Kidney tubule cell (primary cell): ENCODE measurements at regions not wholly inside any gene's neighbourhood (a gene's known extent, or its start where the extent isn't known, plus 50 kb on each side); places are given as distances from the start of the nearest gene placed in this dataset.
"Not testable (repeated sequence)": the region's sequence is repeated elsewhere in the genome, so short reads cannot be mapped to it uniquely, and the experiment has no call there.

ENCODE experiments used
- DNase-seq: peaks from one replicate; pipeline ENCODE4 v3.0.0-alpha.2; 2018; ENCODE audit warnings: low spot score

- DNase-seq, result no peak
Measured at GRCh38 chr22:33139937-33140336, 81.8 kb upstream of the SYN3 start.

DNA sequence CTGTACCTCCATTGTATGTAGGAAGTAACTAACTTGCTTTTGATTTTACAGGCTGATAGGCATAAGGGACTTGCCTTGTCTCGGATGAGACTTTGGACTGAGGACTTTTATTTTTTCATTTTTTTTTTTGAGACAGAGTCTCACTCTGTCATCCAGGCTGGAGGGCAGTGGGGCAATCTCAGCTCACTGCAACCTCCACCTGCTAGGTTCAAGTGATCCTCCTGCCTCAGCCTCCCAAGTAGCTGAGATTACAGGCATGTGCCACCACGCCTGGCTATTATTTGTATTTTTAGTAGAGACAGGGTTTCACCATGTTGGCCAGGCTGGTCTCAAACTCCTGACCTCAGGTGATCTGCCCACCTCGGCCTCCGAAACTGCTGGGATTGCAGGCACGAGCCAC lies 80.2 kb upstream of the SYN3 start:
- DNase-seq, result not testable (repeated sequence)

GRCh38 chr22:33130473-33130872 lies 72.3 kb upstream of the SYN3 start:
- DNase-seq, result no peak

GRCh38 chr22:33129621-33130020 lies 71.4 kb upstream of the SYN3 start:
- no peak for DNase-seq

- DNase-seq, result peak; percentile 41
Measured at GRCh38 chr22:33126881-33127280, 68.7 kb upstream of the SYN3 start.

DNA sequence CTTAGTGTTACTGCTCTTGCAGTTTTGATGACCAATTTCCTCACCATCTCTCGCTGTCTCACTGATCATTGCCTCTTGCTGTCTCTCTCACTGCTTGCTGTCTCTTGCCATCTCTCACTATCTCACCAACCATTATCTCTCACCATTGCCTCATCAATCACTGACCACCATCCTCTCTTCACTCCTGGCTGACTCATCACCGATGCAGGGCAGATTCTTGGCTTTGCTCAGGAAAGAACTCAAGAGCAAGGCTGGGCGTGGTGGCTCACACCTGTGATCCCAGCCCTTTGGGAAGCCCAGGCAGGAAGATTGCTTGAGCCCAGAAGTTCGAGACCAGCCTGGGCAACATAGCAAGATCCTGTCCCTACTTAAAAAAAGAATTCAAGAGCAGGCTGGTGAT lies 66.3 kb upstream of the SYN3 start:
- no peak for DNase-seq

DNA sequence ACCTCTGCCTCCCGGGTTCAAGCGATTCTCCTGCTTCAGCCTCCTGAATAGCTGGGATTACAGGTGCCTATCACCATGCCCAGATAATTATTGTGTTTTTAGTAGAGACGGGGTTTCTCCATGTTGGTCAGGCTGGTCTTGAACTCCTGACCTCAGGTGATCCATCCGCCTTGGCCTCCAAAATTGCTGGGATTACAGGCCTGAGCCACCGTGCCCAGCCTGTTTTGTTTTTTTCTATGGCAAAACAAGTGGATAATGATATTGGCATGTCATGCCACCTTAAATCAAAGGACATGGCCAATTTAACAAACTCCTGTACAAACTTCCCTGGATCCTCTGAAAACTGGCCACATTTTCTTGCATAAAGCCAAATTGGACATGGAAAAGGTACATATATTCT lies 64.3 kb upstream of the SYN3 start:
- DNase-seq, result not testable (repeated sequence)

GRCh38 chr22:33119044-33119443 lies 60.9 kb upstream of the SYN3 start:
- DNase-seq, result no peak

DNA sequence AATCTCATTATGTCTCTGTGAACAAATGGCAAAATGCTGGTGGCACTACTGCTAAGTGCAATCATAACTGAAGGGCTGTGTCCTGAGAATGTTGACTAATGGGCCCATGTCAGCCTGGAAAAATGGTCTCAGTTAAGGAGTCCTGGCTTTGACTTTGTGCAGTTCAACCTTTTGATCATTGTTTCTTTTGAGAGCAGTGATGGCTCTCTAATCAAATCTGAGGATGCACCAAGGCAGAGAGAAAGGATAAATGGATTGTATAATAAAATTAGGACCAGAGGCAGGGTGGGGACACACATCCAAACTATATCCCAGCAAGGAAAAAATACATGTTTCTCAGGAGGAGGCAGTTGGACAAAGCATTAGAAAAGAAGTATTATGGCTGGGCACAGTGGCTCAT lies 59.6 kb upstream of the SYN3 start:
- DNase-seq, result no peak

DNA sequence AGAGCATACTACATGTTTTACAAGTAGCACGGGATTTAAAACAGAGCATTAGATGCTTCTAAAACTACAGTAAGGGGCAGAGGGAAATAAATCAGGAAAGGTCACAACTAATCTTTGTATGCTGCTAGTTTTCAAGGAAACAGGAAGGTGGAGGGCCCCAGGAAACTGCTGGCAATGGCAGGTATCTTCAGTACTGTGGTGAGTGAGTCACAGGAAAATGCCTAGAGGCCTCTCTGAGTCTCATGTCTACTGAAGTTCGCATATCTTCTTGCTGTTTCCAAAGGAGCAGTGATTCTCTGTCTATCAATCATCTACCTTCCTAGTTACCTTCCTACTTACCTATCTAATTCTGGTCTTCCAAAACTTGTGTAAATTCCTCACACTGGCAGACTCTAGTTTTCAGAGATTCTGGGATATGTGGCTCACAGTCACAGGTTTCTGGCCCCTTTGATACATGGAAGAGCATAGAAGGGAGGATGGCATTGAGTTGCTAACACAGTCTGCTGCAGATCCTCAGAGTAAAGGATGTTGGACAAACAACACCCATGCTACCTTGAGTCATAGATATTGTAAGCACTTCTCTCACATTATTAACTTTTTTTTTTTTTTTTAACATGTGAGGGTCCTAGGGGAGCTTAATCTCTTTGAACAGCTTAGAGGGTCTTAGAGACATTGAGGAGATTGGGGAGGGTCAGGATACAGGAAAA lies 58.8 kb upstream of the SYN3 start:
- DNase-seq, result peak; percentile 90

GRCh38 chr22:33114565-33114964 lies 56.4 kb upstream of the SYN3 start:
- DNase-seq, result no peak

DNA sequence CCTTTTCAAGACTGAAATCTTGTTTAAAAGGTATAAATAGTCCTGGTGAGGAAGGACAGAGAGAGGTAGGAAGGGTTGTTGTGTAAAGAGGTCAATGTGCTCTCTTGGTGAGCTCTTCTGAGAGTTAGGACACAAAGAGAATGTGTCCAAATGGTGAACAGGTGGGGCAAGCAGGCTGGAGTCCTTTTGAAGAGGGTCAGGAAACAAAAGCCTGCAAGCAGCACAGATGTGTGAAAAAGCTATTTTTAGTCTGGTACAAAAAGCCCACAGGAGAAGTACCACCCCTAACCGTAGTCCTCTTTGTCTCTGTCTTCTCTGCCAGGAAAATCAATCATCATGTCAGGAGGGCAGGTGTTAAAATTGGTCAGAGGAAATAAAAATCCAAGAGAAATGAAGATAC lies 54.4 kb upstream of the SYN3 start:
- DNase-seq, result no peak

GRCh38 chr22:33111491-33111890 lies 53.3 kb upstream of the SYN3 start:
- no peak for DNase-seq

- no peak for DNase-seq
Measured at GRCh38 chr22:33110562-33111163, 52.5 kb upstream of the SYN3 start.

- DNase-seq, result no peak
Measured at GRCh38 chr22:33109514-33110430, 51.6 kb upstream of the SYN3 start.

DNA sequence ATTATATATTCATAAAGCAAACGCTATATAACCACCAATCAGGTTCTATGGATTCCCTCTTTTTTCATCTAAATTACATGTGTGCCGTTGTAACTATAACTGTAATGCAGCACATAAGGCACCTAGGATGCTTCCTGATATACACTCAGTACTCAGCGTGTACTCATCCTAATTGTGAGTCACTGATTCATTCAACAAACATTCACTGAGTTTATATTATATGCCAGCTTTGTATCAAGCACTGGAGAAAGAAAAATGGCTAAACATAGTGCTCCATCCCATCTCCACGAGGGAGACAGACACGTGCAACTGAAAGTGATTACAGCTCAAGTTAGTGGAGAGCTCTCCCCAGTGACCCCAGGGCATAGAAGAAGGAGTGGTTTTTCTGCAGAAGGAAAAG lies 49.9 kb upstream of the SYN3 start:
- DNase-seq, result no peak
